ENCODE measurements at regions not wholly inside any gene's neighbourhood (a gene's known extent, or its start where the extent isn't known, plus 50 kb on each side); places are given as distances from the start of the nearest gene placed in this dataset.

GRCh38 chr13:29952245-29952644, 101.8 kb upstream of the UBL3 start:
- TF ChIP-seq CTCF (IDR thresholded peaks at IDR 0.05) (no peak), POLR2A (IDR thresholded peaks at IDR 0.05; ENCODE audit: low read length) (no peak), JUNB (IDR thresholded peaks at IDR 0.05) (no peak), ESRRA (IDR thresholded peaks at IDR 0.05; ENCODE audit: borderline replicate concordance, low read length) (no peak), GATA3 (IDR thresholded peaks at IDR 0.05; ENCODE audit: borderline replicate concordance) (no peak), MAX (IDR thresholded peaks at IDR 0.05) (no peak), USF2 (IDR thresholded peaks at IDR 0.05) (no peak), EP300 (IDR thresholded peaks at IDR 0.05) (no peak), ELK1 (IDR thresholded peaks at IDR 0.05; ENCODE audit: low read depth, low read length) (no peak), BHLHE40 (IDR thresholded peaks at IDR 0.05; ENCODE audit: low read depth, low read length) (no peak), REST (IDR thresholded peaks at IDR 0.05) (no peak)

Data from A549 (cell line).